ENCODE measurements at regions not wholly inside any gene's neighbourhood (a gene's known extent, or its start where the extent isn't known, plus 50 kb on each side); places are given as distances from the start of the nearest gene placed in this dataset.

DNA sequence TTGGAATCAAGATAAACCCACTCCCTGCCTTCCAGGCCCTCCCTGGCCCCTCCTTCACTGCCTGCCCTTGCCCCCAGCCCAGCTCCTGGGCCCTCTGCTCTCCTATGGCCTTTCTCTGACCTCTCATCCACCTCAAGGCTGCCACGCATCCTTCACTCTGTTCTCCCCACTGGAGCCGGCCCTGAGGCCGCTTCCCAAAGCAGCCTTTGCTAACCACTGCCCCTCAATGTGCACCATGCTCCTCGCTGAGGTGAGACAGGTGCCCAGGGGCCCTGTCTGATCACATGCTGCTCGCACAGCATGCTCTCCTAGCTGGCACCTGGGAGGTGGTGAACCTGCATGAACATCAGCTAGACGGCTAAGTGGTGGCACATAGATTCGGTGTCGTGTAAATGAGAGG lies 138.5 kb upstream of the RET start:
- Mint-ChIP-seq H3K36me3 (no peaks in the 10 kb centered on the region), H3K27me3 (peaks cover 23% of the 10 kb centered on the region), H3K4me1 (peaks cover 0 to 3% (median 2%) of the 10 kb centered on the region in 3 donors), H3K27ac (no peak overlapping the region), H3K9me3 (peaks cover 0 to 2% (median 1%) of the 10 kb centered on the region in 3 donors), H3K4me3 (peak overlapping the region in 2 of 4 donors; percentile 60 to 75)

DNA sequence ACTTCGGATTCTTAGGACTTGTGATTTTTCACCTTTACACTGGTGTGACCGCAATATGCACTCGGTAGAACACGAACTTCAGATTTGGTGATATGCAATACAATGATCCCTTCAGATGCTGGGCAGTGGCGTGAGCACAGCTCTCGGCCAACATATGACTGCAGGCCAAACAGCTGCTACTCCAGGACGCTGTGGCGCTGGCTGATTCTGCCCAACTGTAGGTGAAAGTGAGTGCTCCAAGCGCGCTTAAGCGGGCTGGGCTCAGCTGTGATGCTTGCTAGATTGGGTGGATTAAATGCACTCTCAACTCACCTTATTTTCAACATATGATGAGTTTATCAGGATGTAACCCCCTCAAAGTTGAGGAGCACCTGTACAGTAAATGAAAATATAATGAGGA lies 137.6 kb upstream of the RET start:
- H3K27ac Mint-ChIP-seq = no peak overlapping the region
- H3K27me3 Mint-ChIP-seq = peaks cover 15% of the 10 kb centered on the region
- no peaks in the 10 kb centered on the region for H3K36me3 Mint-ChIP-seq
- H3K4me3 Mint-ChIP-seq = no peak overlapping the region
- H3K4me1 Mint-ChIP-seq = no peaks in the 10 kb centered on the region
- peaks cover 0 to 2% (median 1%) of the 10 kb centered on the region in 3 donors for H3K9me3 Mint-ChIP-seq

DNA sequence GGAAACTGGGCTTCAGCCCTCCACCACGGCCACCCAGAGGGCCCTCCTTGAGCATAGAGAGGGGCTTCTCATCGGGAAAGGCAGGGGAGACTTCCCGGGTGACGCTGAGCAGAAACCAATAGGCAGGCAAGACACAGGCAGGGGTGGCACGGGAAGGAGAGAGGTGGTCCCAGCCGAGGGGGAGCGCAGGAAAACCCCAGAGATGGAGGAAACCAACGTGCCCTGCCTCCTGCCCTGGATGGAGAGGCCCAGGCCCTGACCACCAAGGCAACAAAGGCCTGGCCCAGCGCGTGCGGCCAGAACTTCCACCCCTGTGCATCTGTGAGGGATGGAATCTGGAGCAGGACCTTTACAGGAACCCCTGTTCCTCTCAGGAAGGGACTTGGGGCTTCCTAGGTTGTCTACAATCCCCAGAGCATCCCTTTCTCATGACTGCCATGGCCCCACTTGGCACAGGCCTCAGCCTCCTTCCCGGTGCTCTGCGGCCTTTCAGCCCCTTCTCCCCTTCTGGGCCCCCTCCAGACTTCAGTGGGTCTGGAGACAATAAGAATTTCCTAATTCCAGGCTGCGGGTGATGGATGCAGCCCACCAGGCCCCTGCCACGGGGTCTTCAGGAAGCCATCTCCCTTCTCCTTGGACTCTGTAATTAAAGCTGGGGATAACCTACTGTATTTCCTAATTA lies 137.0 kb upstream of the RET start:
- Mint-ChIP-seq H3K4me1 (no peaks in the 10 kb centered on the region), H3K36me3 (no peaks in the 10 kb centered on the region), H3K4me3 (no peak overlapping the region), H3K27ac (no peak overlapping the region), H3K9me3 (peaks cover 0 to 2% (median 1%) of the 10 kb centered on the region in 3 donors), H3K27me3 (peaks cover 11% of the 10 kb centered on the region)

DNA sequence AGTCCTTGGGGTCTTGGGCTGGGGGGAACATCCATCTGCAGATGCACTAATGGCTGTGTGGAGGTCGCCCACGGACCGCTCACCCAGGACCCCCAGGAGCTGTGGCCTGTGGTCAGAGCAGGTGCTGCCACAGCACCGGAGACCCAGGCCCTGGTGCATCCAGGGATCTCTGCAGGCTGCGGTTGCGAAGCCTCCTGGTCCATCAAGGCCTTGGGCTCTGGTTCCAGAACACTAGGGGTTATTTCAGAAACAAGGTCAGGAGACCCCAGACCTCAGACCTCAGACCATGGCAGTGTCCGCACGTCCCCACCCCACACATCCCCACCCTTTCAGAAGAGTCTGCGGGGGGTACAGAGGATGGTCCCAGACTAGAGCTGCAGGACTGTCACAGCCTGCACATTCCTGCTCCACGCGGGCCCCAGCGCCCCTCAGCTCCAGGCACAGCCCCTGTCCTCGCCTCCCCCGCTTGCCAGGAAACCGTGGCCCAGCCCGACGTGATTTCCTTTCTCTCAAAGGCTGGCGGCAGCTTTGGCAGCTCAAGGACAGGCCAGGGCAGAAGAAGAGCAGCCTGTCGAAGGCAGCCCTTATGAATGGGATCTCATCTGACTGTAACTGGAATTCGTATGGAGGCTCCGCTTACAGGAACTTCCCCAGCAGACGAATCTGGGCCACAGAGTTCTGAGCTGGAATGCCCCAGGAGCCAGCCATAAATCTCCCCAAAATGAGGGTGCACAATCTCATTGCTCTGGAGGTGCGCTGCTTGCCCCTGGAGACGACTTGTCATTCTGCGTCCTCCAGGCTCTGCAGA lies 136.2 kb upstream of the RET start:
- Mint-ChIP-seq H3K9me3 (peaks cover 0 to 2% (median 1%) of the 10 kb centered on the region in 3 donors), H3K4me3 (no peak overlapping the region), H3K4me1 (no peaks in the 10 kb centered on the region), H3K27me3 (peaks cover 10% of the 10 kb centered on the region), H3K27ac (no peak overlapping the region), H3K36me3 (no peaks in the 10 kb centered on the region)

DNA sequence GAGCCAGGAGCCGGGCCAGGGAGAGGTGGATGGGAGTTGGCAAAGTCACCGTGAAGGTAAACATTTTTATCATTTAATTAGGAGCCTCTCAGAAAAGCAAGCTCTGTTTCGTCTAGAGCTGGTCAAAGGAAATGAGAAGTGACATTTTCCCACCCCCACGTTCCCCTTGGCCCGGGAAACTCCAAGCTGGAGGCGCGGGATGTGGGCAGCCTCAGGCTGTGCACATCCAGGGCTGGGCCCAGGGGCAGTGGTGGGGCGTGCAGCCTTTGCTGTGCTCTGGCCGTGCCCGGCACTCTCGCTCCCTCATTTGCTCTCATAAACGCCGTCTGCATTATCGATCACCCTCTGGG lies 135.6 kb upstream of the RET start:
- H3K27me3 Mint-ChIP-seq = peaks cover 7% of the 10 kb centered on the region
- H3K27ac Mint-ChIP-seq = no peak overlapping the region
- H3K9me3 Mint-ChIP-seq = peaks cover 0 to 2% (median 1%) of the 10 kb centered on the region in 3 donors
- no peaks in the 10 kb centered on the region for H3K36me3 Mint-ChIP-seq
- H3K4me1 Mint-ChIP-seq = no peaks in the 10 kb centered on the region
- H3K4me3 Mint-ChIP-seq = peak overlapping the region in 1 of 4 donors; percentile 28

DNA sequence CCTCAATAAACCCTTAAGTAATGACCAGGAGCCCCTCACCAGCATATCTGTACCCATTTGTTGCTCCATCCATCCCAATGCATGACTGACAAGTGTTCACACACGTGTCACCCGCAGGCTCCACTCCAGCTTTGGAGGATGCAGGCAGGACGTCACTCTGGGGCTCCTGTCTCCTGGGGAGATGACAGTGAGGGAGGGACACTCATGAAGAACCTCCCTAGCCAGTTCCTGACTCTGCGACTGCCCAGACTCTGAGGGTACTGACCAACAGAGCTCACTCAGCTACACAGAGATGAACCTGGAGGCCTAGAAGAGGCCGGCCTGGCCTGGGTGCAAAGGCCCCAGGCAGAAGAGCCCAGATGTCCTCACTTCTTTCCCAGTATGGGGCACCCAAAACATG lies 135.1 kb upstream of the RET start:
- Mint-ChIP-seq H3K4me1 (no peaks in the 10 kb centered on the region), H3K27ac (no peak overlapping the region), H3K4me3 (peak overlapping the region in 1 of 4 donors; percentile 28), H3K9me3 (peaks cover 0 to 2% (median 1%) of the 10 kb centered on the region in 3 donors), H3K27me3 (peaks cover 6% of the 10 kb centered on the region), H3K36me3 (no peaks in the 10 kb centered on the region)

DNA sequence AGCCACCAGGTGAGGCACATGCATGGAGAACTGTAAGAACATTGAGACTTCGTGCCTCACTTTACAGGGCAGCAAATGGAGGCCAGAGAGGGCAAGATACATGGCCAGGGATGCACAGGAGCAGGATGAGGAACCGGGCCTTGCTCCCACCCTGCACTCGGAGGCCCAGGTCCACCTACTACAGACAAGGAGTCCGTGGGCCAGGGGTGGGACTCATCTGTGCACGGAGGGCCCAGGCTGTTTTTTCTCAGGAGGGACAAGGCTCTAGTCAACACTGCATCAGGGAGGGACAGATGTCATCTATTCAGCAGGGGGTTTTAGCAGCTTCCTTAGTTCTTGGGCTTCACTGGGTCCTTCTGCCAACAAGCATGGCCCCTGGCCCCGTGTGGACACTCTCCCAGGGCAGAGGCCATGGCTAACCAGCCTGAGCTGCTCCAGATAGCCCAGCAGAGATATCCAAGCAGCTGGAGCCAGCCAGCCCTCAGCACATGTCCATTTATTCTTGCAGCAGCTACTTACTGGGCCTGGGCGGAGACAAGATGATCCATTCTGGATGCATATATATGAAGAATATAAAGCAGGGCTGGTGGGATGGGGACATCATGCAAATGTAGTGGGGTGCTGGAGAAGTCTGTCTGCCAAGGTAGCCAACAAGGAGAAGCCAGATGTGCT lies 134.5 kb upstream of the RET start:
- Mint-ChIP-seq H3K4me1 (no peaks in the 10 kb centered on the region), H3K36me3 (no peaks in the 10 kb centered on the region), H3K4me3 (peak overlapping the region in 1 of 4 donors; percentile 50), H3K27ac (peak overlapping the region in 1 of 3 donors; percentile 47), H3K9me3 (peaks cover 0 to 1% (median 1%) of the 10 kb centered on the region in 3 donors), H3K27me3 (peaks cover 6% of the 10 kb centered on the region)

DNA sequence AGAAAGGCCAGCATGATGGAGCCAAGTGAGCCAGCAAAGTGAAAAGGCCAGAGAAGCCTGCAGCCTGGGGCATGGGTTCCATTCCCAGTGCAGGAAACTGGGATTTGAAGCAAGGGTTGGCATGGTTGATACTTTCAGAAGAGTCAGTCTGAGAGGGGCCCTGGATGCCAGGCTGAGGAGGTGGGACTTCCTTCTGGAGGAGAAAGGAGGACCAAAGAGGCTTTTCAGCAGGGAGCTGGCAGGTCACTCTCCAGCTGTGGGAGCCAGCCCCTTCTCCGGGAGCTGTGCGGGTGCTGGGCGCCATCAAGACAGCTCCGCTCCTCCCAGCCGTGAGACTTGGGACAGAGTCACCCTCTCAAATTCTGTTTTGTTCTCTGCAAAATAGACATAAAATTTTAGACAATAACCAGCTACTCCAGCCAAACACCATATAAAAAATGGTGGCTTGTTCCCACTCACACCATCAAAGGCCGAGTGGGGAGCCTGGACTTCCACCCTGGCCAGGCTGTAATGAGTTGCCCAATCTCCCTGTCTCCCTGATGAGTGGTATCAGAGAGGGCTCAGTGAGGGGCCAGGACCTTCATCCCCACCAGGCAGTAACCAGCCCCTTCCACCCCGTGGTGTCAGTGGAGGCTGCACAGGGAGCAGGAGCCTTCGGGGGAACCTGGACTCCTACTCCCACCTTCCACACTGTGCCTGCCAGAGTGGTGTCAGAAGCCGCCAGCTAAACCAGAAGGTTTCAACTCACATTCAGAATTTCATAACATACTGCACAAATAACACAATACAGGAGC lies 133.6 kb upstream of the RET start:
- no peaks in the 10 kb centered on the region for H3K36me3 Mint-ChIP-seq
- H3K27ac Mint-ChIP-seq = peak overlapping the region in 1 of 3 donors; percentile 47
- peaks cover 6% of the 10 kb centered on the region for H3K27me3 Mint-ChIP-seq
- no peaks in the 10 kb centered on the region for H3K9me3 Mint-ChIP-seq
- H3K4me1 Mint-ChIP-seq = no peaks in the 10 kb centered on the region
- no peak overlapping the region for H3K4me3 Mint-ChIP-seq

DNA sequence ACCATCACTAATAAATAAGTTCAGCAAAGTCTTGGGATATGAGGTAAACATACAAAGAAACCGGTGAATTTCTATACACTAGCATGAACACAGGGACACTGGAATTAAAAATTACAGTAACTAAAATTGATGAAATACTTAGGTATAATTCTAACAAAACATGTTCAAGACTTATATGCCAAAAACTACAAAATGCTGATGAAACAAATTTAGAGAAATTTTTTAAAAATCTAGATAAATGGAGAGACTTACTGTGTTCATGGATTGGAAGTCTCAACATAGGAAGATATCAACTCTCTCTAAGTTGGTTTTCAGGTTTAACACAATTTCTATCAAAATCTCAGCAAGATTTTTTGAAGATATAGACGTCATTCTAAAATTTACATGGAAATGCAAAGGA lies 128.8 kb upstream of the RET start:
- no peaks in the 10 kb centered on the region for H3K9me3 Mint-ChIP-seq
- no peaks in the 10 kb centered on the region for H3K27me3 Mint-ChIP-seq
- no peak overlapping the region for H3K4me3 Mint-ChIP-seq
- no peak overlapping the region for H3K27ac Mint-ChIP-seq
- H3K4me1 Mint-ChIP-seq = no peaks in the 10 kb centered on the region
- H3K36me3 Mint-ChIP-seq = no peaks in the 10 kb centered on the region

DNA sequence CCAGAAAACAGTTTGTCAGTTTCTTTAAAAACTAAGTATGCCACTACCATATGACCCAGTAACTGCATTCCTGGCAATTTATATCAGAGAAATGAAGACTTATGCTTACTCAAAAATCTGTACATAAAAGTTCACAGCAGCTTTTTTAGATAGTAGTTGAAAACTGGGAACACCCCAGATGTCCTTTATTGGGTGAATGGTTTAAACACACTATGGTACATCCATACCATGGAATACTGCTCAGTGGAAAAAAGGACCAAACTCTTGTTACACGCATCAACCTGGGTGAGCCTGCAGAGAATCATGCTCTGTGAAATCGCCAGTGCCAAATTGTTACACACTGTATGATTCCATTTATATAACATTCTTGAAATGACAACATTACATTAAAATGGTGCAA lies 127.6 kb upstream of the RET start:
- Mint-ChIP-seq H3K9me3 (no peaks in the 10 kb centered on the region), H3K4me1 (peaks cover 0 to 3% (median 0%) of the 10 kb centered on the region in 3 donors), H3K36me3 (peaks cover 1% of the 10 kb centered on the region), H3K27ac (no peak overlapping the region), H3K4me3 (no peak overlapping the region), H3K27me3 (no peaks in the 10 kb centered on the region)

DNA sequence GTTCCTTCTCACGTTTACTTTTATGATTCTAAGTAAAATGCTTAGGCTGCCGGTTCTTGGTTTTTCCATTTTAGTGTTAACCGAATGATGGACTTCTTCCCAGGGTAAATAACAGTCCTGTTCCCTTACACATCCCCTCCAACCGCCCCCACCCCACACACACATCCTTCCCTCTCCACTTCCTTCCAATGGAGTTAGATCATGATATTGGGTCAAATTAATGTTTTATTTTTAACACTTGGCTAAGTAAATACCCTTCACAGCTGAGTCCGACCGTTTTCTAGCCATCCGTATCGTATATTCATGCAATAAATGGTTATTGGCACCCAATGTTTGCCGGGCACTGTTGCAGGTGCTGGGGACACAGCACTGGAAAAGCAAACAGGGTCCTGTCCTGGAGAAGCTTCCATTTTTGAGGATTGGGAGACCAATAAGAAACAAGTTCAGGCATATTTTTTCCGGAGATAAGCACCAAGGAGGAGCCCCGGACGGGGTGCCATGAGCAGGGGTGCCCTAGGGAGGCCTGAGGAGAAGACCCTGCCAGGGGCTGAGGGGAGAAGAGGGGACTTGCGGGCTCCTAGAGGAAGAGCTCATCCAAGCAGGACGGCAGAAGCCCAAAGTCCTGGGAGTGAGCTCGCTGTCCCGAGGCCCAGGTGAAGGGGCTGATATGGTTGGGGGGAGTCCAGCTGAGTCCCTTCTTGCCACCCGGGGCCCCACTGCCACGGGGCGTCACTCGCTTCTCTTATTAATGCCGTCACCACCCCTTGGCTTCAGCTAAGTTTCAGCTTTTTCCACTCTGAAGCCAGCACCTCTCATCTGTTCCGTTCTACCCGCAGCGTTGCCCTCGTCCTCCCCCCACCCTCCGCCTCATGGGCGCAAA lies 126.0 kb upstream of the RET start:
- no peak overlapping the region for H3K4me3 Mint-ChIP-seq
- H3K36me3 Mint-ChIP-seq = peaks cover 1% of the 10 kb centered on the region
- H3K4me1 Mint-ChIP-seq = peaks cover 0 to 3% (median 0%) of the 10 kb centered on the region in 3 donors
- no peaks in the 10 kb centered on the region for H3K9me3 Mint-ChIP-seq
- no peak overlapping the region for H3K27ac Mint-ChIP-seq
- H3K27me3 Mint-ChIP-seq = no peaks in the 10 kb centered on the region

DNA sequence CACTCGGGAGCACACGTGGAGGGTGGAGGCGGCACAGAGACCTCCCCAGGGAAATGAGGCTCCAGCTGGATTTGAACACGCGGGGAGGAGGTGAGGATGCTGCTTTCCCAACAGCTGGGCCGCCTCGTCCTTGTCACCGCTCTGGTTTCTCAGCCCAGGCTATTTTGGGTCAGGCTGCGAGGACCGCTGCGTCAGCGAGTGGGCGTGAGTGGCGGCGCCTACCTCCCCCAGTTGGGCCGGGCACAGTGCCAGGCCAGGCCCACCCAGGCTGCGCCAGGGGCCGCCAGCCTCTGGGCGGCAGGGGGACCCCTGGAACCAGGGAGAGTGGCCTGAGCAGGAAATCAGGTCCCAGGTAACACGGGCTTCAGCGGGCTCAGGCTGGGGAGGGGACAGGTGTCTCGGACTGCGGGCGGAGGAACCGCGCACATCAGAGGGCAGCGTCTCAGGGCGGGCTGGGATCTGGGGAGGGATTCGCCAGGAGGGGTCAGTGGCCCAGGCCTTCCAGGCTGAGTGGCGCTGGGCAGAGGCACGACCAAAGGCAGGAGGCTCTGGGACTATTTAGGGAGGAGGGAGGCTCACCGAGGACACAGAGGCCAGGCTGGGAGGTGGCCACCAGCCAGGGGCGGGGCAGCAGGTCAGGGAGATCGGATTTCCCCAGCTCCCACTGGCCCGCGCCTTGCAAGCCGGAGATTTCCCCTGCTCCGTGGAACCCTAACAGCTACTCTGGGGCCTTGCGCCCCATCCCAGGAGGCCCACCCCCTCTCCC lies 125.2 kb upstream of the RET start:
- Mint-ChIP-seq H3K36me3 (peaks cover 1% of the 10 kb centered on the region), H3K27ac (no peak overlapping the region), H3K9me3 (peaks cover 0 to 2% (median 0%) of the 10 kb centered on the region in 3 donors)

DNA sequence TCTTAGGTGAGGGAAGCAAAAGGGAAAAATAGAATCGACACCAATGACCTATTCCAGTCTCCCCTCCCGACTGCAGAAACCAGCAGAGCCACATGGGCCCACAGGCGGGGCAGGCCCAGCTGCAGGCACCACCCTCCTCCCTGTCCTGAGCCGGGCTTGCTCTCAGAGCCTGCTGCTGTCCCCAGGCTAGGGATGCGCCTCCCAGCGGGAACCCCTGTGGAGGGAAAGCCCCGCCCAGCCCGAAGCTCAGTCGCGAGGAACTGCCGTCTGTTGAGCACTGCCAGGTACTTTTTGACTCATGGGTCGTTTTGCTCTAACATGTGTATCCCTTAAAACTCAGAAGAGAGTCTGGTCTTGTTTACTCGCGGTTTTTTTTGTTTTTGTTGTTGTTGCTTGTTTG lies 124.5 kb upstream of the RET start:
- Mint-ChIP-seq H3K27ac (no peak overlapping the region), H3K27me3 (no peaks in the 10 kb centered on the region), H3K36me3 (peaks cover 1% of the 10 kb centered on the region), H3K9me3 (peaks cover 2 to 8% (median 5%) of the 10 kb centered on the region in 3 donors), H3K4me1 (peaks cover 0 to 3% (median 0%) of the 10 kb centered on the region in 3 donors), H3K4me3 (no peak overlapping the region)

More for the DNA sequence above, 125.2 kb upstream of the RET start:
- Mint-ChIP-seq H3K4me1 (peaks cover 0 to 3% (median 0%) of the 10 kb centered on the region in 3 donors), H3K27me3 (no peaks in the 10 kb centered on the region), H3K4me3 (no peak overlapping the region)
